Testis (tissue), 2 donors: ENCODE measurements at regions not wholly inside any gene's neighbourhood (a gene's known extent, or its start where the extent isn't known, plus 50 kb on each side); places are given as distances from the start of the nearest gene placed in this dataset.

ENCODE experiments used
- CTCF ChIP-seq, 3 experiments: fragments of 450-650 bp in 2 of 3; fragments of 200-600 bp in 1 of 3; sonication (generic) in 1 of 3; IDR thresholded peaks; one replicate each; pipeline ENCODE4 v1.5.1; 2016 to 2019; ENCODE audit warnings: antibody characterized with exemption in 3 of 3, mild to moderate bottlenecking in 2 of 3, moderate library complexity in 1 of 3
- POLR2A ChIP-seq: fragments of 450-650 bp; IDR thresholded peaks from one replicate; pipeline ENCODE4 v1.6.1; 2017; ENCODE audit warnings: antibody characterized with exemption, mild to moderate bottlenecking, moderate library complexity

GRCh38 chr20:39492223-39492797 lies 530.2 kb downstream of the DHX35 start:
- TF ChIP-seq CTCF (IDR thresholded peaks at IDR 0.05), result no peak
- TF ChIP-seq POLR2A, result no peak
